ENCODE measurements at regions not wholly inside any gene's neighbourhood (a gene's known extent, or its start where the extent isn't known, plus 50 kb on each side); places are given as distances from the start of the nearest gene placed in this dataset.

DNA sequence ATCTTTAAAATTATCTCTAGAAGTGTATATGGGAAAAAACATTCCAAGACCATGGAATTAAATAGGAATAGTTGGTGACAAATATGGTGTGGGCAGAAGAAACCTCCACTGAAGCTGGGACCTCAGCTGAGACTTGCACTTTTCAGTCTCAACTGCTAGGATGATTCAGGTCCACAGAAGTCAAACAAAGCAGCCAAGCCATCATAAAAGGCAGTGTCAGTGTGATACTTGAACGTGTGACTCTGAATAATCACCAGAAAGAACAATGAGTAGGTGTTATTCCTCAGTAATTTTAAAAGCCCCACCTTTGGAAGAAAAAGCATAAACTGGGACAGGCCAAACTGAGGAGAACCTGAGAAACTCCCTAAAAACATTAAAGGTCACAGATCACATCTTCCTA lies 90.7 kb downstream of the ZNF281 start:
- intact Hi-C loops (cut with DNase I) = loop anchor here in 1 of 10 donors (10.0 kb wide), 1 partner anchor 176 kb away; no protein-coding TSS in a partner anchor
- peaks cover 0 to 17% (median 3%) of the 10 kb centered on the region in 7 donors for H3K27me3 ChIP-seq
- no peak overlapping the region for H3K4me3 ChIP-seq
- 62 to 63% methylated on average over 1 of the region's 1 CpG for WGBS, 2 donors
- no peaks in the 10 kb centered on the region for H3K36me3 ChIP-seq
- peaks cover 0 to 2% (median 0%) of the 10 kb centered on the region in 11 donors for H3K9me3 ChIP-seq
- H3K27ac ChIP-seq = no peak overlapping the region
- DNase-seq (no peak), ATAC-seq (no peak)
- TF ChIP-seq, protein P1, sequence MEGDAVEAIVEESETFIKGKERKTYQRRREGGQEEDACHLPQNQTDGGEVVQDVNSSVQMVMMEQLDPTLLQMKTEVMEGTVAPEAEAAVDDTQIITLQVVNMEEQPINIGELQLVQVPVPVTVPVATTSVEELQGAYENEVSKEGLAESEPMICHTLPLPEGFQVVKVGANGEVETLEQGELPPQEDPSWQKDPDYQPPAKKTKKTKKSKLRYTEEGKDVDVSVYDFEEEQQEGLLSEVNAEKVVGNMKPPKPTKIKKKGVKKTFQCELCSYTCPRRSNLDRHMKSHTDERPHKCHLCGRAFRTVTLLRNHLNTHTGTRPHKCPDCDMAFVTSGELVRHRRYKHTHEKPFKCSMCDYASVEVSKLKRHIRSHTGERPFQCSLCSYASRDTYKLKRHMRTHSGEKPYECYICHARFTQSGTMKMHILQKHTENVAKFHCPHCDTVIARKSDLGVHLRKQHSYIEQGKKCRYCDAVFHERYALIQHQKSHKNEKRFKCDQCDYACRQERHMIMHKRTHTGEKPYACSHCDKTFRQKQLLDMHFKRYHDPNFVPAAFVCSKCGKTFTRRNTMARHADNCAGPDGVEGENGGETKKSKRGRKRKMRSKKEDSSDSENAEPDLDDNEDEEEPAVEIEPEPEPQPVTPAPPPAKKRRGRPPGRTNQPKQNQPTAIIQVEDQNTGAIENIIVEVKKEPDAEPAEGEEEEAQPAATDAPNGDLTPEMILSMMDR (IDR thresholded peaks at IDR 0.05) = no peak
- H3K4me1 ChIP-seq = no peaks in the 10 kb centered on the region

- intact Hi-C loops (cut with DNase I) = loop anchor here in 1 of 10 donors (10.0 kb wide), 1 partner anchor 178 kb away; no protein-coding TSS in a partner anchor
Observed at GRCh38 chr1:200317236-200317635, 92.6 kb downstream of the ZNF281 start.

GRCh38 chr1:200316148-200316803 lies 93.6 kb downstream of the ZNF281 start:
- TF ChIP-seq, protein P1 (IDR thresholded peaks at IDR 0.05) = no peak
- Histone ChIP-seq H3K9me3 (no peaks in the 10 kb centered on the region), H3K27me3 (peaks cover 0 to 21% (median 5%) of the 10 kb centered on the region in 7 donors), H3K27ac (no peak overlapping the region), H3K36me3 (no peaks in the 10 kb centered on the region), H3K4me1 (no peaks in the 10 kb centered on the region), H3K4me3 (no peak overlapping the region)
- ATAC-seq (no peak), DNase-seq (no peak)
- intact Hi-C loops (cut with DNase I) = loop anchor here in 1 of 10 donors (10.0 kb wide), 1 partner anchor 179 kb away; no protein-coding TSS in a partner anchor
- WGBS, 2 donors = 73 to 74% methylated on average over 7 of the region's 7 CpGs

More at GRCh38 chr1:200317236-200317635, 92.6 kb downstream of the ZNF281 start:
- H3K4me1 ChIP-seq = no peaks in the 10 kb centered on the region
- H3K27ac ChIP-seq = no peak overlapping the region
- H3K4me3 ChIP-seq = no peak overlapping the region
- ATAC-seq = no peak
- TF ChIP-seq, protein P1 (IDR thresholded peaks at IDR 0.05) = no peak
- 91 to 95% methylated on average over 2 of the region's 2 CpGs for WGBS, 2 donors
- H3K36me3 ChIP-seq = no peaks in the 10 kb centered on the region
- no peak for DNase-seq
- peaks cover 0 to 21% (median 5%) of the 10 kb centered on the region in 7 donors for H3K27me3 ChIP-seq
- H3K9me3 ChIP-seq = no peaks in the 10 kb centered on the region

- Histone ChIP-seq H3K9me3 (no peaks in the 10 kb centered on the region), H3K4me3 (no peak overlapping the region), H3K27ac (no peak overlapping the region), H3K36me3 (no peaks in the 10 kb centered on the region), H3K4me1 (no peaks in the 10 kb centered on the region), H3K27me3 (peaks cover 0 to 21% (median 5%) of the 10 kb centered on the region in 7 donors)
- TF ChIP-seq, protein P1 (IDR thresholded peaks at IDR 0.05) = no peak
- ATAC-seq (no peak), DNase-seq (no peak)
- WGBS, 2 donors = 68 to 74% methylated on average over 5 of the region's 5 CpGs
- intact Hi-C loops (cut with DNase I) = loop anchor here in 1 of 10 donors (10.0 kb wide), 1 partner anchor 181 kb away; no protein-coding TSS in a partner anchor
Observed at GRCh38 chr1:200314085-200314750, 95.6 kb downstream of the ZNF281 start.
